K562 (cell line): ENCODE measurements at regions not wholly inside any gene's neighbourhood (a gene's known extent, or its start where the extent isn't known, plus 50 kb on each side); places are given as distances from the start of the nearest gene placed in this dataset.

Experiments
- CBX5 ChIP-seq: IDR thresholded peaks from 2 replicates; pipeline ENCODE4 v1.6.1; 2014; ENCODE audit warnings: low read depth, borderline replicate concordance
- CCNT2 ChIP-seq: IDR thresholded peaks from 2 replicates; pipeline ENCODE4 v1.6.1; 2011; ENCODE audit warnings: borderline replicate concordance, low read depth, mild to moderate bottlenecking, moderate library complexity, mixed read lengths, low read length; ENCODE audit not compliant: insufficient read length; ENCODE audit errors: extremely low read depth
- ETV5 ChIP-seq: sonication (generic); formaldehyde crosslinking; IDR thresholded peaks from 2 replicates; pipeline ENCODE4 v1.4.0; 2020; ENCODE audit warnings: low read depth, mild to moderate bottlenecking, missing genetic modification reagents
- RAD21 ChIP-seq, 2 experiments: fragments of 250-450 bp in 1 of 2; fragments of 450-650 bp in 1 of 2; sonication (Bioruptor Pico) in 1 of 2; formaldehyde crosslinking in 1 of 2; IDR thresholded peaks in 1 of 2; conservative IDR thresholded peaks in 1 of 2; 2 replicates each; pipeline versions ENCODE4 v1.4.0 to v1.8.0; 2020 to 2022; ENCODE audit warnings: mild to moderate bottlenecking in 2 of 2, moderate library complexity in 1 of 2
- SREBF2 ChIP-seq: sonication (generic); formaldehyde crosslinking; IDR thresholded peaks from 2 replicates; pipeline ENCODE4 v1.4.0; 2020; ENCODE audit warnings: mild to moderate bottlenecking, missing genetic modification reagents
- ZNF76 ChIP-seq: fragments of 250-450 bp; sonication (Bioruptor Pico); IDR thresholded peaks from 2 replicates; pipeline ENCODE4 v1.4.0; 2020; ENCODE audit warnings: mild to moderate bottlenecking, moderate library complexity, borderline replicate concordance
- TF ChIP-seq, protein P1 (sequence below): fragments of 200-600 bp; sonication (generic); IDR thresholded peaks from one replicate; pipeline ENCODE4 v1.6.1; 2012; ENCODE audit warnings: mild to moderate bottlenecking, low read depth, low read length, inconsistent platforms
- TF ChIP-seq, protein P2 (sequence below), 2 experiments: fragments of 450-650 bp in 1 of 2; sonication (generic) in 1 of 2; formaldehyde crosslinking; conservative IDR thresholded peaks; 2 replicates each; pipeline versions ENCODE4 v1.4.0 to v1.8.1; 2020 to 2022; ENCODE audit warnings: mild to moderate bottlenecking in 1 of 2, missing genetic modification reagents in 1 of 2
- TF ChIP-seq, protein P3 (sequence below): fragments of 250-450 bp; sonication (Bioruptor Pico); IDR thresholded peaks from 2 replicates; pipeline ENCODE4 v1.4.0; 2020; ENCODE audit warnings: borderline replicate concordance

DNA sequence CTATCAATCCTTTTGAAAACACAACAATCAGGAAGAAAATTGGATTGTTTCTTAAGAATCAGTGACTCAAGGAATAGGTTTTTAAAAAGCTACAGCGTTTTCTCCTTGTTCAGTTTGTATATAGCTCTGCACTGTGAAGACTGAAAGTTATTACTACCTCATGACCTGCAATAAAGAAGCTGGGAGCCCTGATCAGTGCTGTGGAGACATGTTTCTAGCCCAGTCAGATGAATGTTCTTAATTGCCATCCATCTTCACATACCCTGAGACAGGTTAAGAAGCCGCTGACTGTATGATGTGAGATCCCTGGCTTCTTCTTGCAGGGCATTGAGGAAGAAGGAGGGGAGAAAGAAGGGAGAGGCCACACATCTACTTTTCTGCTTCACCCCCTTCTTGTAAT is 58.0 kb upstream of the VWC2 start (continued):
- TF ChIP-seq, protein P1, sequence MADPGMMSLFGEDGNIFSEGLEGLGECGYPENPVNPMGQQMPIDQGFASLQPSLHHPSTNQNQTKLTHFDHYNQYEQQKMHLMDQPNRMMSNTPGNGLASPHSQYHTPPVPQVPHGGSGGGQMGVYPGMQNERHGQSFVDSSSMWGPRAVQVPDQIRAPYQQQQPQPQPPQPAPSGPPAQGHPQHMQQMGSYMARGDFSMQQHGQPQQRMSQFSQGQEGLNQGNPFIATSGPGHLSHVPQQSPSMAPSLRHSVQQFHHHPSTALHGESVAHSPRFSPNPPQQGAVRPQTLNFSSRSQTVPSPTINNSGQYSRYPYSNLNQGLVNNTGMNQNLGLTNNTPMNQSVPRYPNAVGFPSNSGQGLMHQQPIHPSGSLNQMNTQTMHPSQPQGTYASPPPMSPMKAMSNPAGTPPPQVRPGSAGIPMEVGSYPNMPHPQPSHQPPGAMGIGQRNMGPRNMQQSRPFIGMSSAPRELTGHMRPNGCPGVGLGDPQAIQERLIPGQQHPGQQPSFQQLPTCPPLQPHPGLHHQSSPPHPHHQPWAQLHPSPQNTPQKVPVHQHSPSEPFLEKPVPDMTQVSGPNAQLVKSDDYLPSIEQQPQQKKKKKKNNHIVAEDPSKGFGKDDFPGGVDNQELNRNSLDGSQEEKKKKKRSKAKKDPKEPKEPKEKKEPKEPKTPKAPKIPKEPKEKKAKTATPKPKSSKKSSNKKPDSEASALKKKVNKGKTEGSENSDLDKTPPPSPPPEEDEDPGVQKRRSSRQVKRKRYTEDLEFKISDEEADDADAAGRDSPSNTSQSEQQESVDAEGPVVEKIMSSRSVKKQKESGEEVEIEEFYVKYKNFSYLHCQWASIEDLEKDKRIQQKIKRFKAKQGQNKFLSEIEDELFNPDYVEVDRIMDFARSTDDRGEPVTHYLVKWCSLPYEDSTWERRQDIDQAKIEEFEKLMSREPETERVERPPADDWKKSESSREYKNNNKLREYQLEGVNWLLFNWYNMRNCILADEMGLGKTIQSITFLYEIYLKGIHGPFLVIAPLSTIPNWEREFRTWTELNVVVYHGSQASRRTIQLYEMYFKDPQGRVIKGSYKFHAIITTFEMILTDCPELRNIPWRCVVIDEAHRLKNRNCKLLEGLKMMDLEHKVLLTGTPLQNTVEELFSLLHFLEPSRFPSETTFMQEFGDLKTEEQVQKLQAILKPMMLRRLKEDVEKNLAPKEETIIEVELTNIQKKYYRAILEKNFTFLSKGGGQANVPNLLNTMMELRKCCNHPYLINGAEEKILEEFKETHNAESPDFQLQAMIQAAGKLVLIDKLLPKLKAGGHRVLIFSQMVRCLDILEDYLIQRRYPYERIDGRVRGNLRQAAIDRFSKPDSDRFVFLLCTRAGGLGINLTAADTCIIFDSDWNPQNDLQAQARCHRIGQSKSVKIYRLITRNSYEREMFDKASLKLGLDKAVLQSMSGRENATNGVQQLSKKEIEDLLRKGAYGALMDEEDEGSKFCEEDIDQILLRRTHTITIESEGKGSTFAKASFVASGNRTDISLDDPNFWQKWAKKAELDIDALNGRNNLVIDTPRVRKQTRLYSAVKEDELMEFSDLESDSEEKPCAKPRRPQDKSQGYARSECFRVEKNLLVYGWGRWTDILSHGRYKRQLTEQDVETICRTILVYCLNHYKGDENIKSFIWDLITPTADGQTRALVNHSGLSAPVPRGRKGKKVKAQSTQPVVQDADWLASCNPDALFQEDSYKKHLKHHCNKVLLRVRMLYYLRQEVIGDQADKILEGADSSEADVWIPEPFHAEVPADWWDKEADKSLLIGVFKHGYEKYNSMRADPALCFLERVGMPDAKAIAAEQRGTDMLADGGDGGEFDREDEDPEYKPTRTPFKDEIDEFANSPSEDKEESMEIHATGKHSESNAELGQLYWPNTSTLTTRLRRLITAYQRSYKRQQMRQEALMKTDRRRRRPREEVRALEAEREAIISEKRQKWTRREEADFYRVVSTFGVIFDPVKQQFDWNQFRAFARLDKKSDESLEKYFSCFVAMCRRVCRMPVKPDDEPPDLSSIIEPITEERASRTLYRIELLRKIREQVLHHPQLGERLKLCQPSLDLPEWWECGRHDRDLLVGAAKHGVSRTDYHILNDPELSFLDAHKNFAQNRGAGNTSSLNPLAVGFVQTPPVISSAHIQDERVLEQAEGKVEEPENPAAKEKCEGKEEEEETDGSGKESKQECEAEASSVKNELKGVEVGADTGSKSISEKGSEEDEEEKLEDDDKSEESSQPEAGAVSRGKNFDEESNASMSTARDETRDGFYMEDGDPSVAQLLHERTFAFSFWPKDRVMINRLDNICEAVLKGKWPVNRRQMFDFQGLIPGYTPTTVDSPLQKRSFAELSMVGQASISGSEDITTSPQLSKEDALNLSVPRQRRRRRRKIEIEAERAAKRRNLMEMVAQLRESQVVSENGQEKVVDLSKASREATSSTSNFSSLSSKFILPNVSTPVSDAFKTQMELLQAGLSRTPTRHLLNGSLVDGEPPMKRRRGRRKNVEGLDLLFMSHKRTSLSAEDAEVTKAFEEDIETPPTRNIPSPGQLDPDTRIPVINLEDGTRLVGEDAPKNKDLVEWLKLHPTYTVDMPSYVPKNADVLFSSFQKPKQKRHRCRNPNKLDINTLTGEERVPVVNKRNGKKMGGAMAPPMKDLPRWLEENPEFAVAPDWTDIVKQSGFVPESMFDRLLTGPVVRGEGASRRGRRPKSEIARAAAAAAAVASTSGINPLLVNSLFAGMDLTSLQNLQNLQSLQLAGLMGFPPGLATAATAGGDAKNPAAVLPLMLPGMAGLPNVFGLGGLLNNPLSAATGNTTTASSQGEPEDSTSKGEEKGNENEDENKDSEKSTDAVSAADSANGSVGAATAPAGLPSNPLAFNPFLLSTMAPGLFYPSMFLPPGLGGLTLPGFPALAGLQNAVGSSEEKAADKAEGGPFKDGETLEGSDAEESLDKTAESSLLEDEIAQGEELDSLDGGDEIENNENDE, result no peak
- TF ChIP-seq ETV5, result no peak
- TF ChIP-seq SREBF2, result no peak
- no peak for TF ChIP-seq CCNT2
- TF ChIP-seq RAD21 (CRISPR knock-in tag; conservative IDR thresholded peaks at IDR 0.05 in 1 of 2, IDR thresholded peaks at IDR 0.05 in 1 of 2), result no peak
- TF ChIP-seq CBX5, result no peak
- TF ChIP-seq, protein P2, sequence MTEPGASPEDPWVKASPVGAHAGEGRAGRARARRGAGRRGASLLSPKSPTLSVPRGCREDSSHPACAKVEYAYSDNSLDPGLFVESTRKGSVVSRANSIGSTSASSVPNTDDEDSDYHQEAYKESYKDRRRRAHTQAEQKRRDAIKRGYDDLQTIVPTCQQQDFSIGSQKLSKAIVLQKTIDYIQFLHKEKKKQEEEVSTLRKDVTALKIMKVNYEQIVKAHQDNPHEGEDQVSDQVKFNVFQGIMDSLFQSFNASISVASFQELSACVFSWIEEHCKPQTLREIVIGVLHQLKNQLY (CRISPR knock-in tag; conservative IDR thresholded peaks at IDR 0.05), result no peak
- TF ChIP-seq, protein P3, sequence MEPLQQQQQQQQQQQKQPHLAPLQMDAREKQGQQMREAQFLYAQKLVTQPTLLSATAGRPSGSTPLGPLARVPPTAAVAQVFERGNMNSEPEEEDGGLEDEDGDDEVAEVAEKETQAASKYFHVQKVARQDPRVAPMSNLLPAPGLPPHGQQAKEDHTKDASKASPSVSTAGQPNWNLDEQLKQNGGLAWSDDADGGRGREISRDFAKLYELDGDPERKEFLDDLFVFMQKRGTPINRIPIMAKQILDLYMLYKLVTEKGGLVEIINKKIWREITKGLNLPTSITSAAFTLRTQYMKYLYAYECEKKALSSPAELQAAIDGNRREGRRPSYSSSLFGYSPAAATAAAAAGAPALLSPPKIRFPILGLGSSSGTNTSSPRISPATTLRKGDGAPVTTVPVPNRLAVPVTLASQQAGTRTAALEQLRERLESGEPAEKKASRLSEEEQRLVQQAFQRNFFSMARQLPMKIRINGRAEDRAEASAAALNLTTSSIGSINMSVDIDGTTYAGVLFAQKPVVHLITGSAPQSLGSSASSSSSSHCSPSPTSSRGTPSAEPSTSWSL, result no peak
- TF ChIP-seq ZNF76, result no peak
